Astrocyte (in vitro differentiated cells and primary cell): ENCODE measurements at regions not wholly inside any gene's neighbourhood (a gene's known extent, or its start where the extent isn't known, plus 50 kb on each side); places are given as distances from the start of the nearest gene placed in this dataset.

ENCODE experiments used
- DNase-seq: peaks from one replicate; pipeline ENCODE4 v3.0.0-alpha.2; 2010; ENCODE audit warnings: low read depth
- FAIRE-seq: peaks from 2 replicates; lab custom pipeline; 2011; peaks lifted over from hg19 to GRCh38; lab: Jason Lieb, UNC
- H2AFZ ChIP-seq: 2 replicates; pipeline ENCODE4 v1.6.0; 2012; ENCODE audit warnings: low read depth, low read length, inconsistent platforms
- H3K27ac ChIP-seq: 2 replicates; pipeline ENCODE4 v1.5.1; 2011; ENCODE audit warnings: low read depth, low read length, inconsistent platforms
- H3K27me3 ChIP-seq: 2 replicates; pipeline ENCODE4 v1.6.0; 2011; ENCODE audit warnings: low read length, inconsistent platforms; ENCODE audit not compliant: insufficient read depth
- H3K36me3 ChIP-seq: 2 replicates; pipeline ENCODE4 v1.5.1; 2011; ENCODE audit warnings: low read length, inconsistent platforms; ENCODE audit not compliant: insufficient read depth
- H3K4me1 ChIP-seq: 2 replicates; pipeline ENCODE4 v1.5.1; 2011; ENCODE audit warnings: low read length, inconsistent platforms; ENCODE audit not compliant: insufficient read depth
- H3K4me2 ChIP-seq: 2 replicates; pipeline ENCODE4 v1.6.0; 2012; ENCODE audit warnings: low read length, inconsistent platforms
- H3K4me3 ChIP-seq: 2 replicates; pipeline ENCODE4 v1.5.1; 2011; ENCODE audit warnings: low read depth, mild to moderate bottlenecking, low read length, inconsistent platforms; ENCODE audit not compliant: insufficient read depth
- H3K79me2 ChIP-seq: 2 replicates; pipeline ENCODE4 v1.6.0; 2012; ENCODE audit warnings: mild to moderate bottlenecking, low read length, inconsistent platforms; ENCODE audit not compliant: insufficient read depth
- H3K9ac ChIP-seq: 2 replicates; pipeline ENCODE4 v1.6.0; 2012; ENCODE audit warnings: mild to moderate bottlenecking, low read length, inconsistent platforms
- H3K9me3 ChIP-seq: 2 replicates; pipeline ENCODE4 v1.5.1; 2012; ENCODE audit warnings: low read depth, mild to moderate bottlenecking, low read length, inconsistent platforms; ENCODE audit not compliant: insufficient read depth
- H4K20me1 ChIP-seq: 2 replicates; pipeline ENCODE4 v1.6.0; 2012; ENCODE audit warnings: low read length, inconsistent platforms; ENCODE audit not compliant: insufficient read depth
- H3K27ac Mint-ChIP-seq: one replicate; pipeline ENCODE4 v1.8.0; 2021; ENCODE audit warnings: mild to moderate bottlenecking, mixed read lengths; ENCODE audit not compliant: unreplicated experiment
- H3K27me3 Mint-ChIP-seq: one replicate; pipeline ENCODE4 v1.8.0; 2021; ENCODE audit warnings: low read depth, mixed read lengths; ENCODE audit not compliant: unreplicated experiment
- H3K36me3 Mint-ChIP-seq: one replicate; pipeline ENCODE4 v1.8.0; 2021; ENCODE audit warnings: low read depth, mixed read lengths; ENCODE audit not compliant: unreplicated experiment
- H3K4me1 Mint-ChIP-seq: one replicate; pipeline ENCODE4 v1.8.0; 2021; ENCODE audit warnings: low read depth, mixed read lengths; ENCODE audit not compliant: unreplicated experiment
- H3K4me3 Mint-ChIP-seq: one replicate; pipeline ENCODE4 v1.8.0; 2021; ENCODE audit warnings: mild to moderate bottlenecking, moderate library complexity, mixed read lengths; ENCODE audit not compliant: unreplicated experiment
- H3K9me3 Mint-ChIP-seq: one replicate; pipeline ENCODE4 v1.8.0; 2021; ENCODE audit warnings: mild to moderate bottlenecking, mixed read lengths; ENCODE audit not compliant: unreplicated experiment
- CTCF ChIP-seq: IDR thresholded peaks from 2 replicates; pipeline ENCODE4 v1.5.1; 2011; ENCODE audit warnings: low read depth, mild to moderate bottlenecking, inconsistent platforms, low read length, moderate library complexity; ENCODE audit not compliant: insufficient read depth
- EZH2 ChIP-seq: IDR thresholded peaks from 2 replicates; pipeline ENCODE4 v1.6.1; 2012; ENCODE audit warnings: mild to moderate bottlenecking, low read length, inconsistent platforms; ENCODE audit not compliant: insufficient read depth

- Histone ChIP-seq H4K20me1 (no peaks in the 10 kb centered on the region), H3K79me2 (no peaks in the 10 kb centered on the region), H3K27ac (no peak overlapping the region), H3K9ac (no peak overlapping the region), H3K4me1 (peaks cover 17% of the 10 kb centered on the region), H2AFZ (no peak overlapping the region), H3K9me3 (no peaks in the 10 kb centered on the region), H3K4me2 (peak overlapping the region; percentile 61), H3K4me3 (no peak overlapping the region), H3K36me3 (no peaks in the 10 kb centered on the region), H3K27me3 (peaks cover 2% of the 10 kb centered on the region)
- H3K27ac Mint-ChIP-seq: no peak overlapping the region
- no peak overlapping the region for H3K4me3 Mint-ChIP-seq
- no peaks in the 10 kb centered on the region for H3K36me3 Mint-ChIP-seq
- FAIRE-seq (no peak), DNase-seq (no peak)
- peaks cover 37% of the 10 kb centered on the region for H3K4me1 Mint-ChIP-seq
- H3K9me3 Mint-ChIP-seq: no peaks in the 10 kb centered on the region
- TF ChIP-seq CTCF (no peak), EZH2 (no peak)
- peaks cover 15% of the 10 kb centered on the region for H3K27me3 Mint-ChIP-seq
Measured at GRCh38 chr1:117685936-117686806, 80.3 kb downstream of the TENT5C start.

GRCh38 chr1:117686907-117687306, 81.1 kb downstream of the TENT5C start:
- Histone ChIP-seq H3K27me3 (peaks cover 2% of the 10 kb centered on the region), H3K4me1 (peaks cover 17% of the 10 kb centered on the region), H3K4me2 (peak overlapping the region; percentile 61), H2AFZ (no peak overlapping the region), H3K36me3 (no peaks in the 10 kb centered on the region), H3K9me3 (no peaks in the 10 kb centered on the region), H3K4me3 (no peak overlapping the region), H3K9ac (no peak overlapping the region), H3K79me2 (no peaks in the 10 kb centered on the region), H4K20me1 (no peaks in the 10 kb centered on the region), H3K27ac (no peak overlapping the region)
- peak; percentile 53 for DNase-seq
- Mint-ChIP-seq H3K27me3 (peaks cover 13% of the 10 kb centered on the region), H3K27ac (no peak overlapping the region), H3K4me1 (peaks cover 35% of the 10 kb centered on the region), H3K4me3 (no peak overlapping the region), H3K9me3 (no peaks in the 10 kb centered on the region), H3K36me3 (no peaks in the 10 kb centered on the region)
- no peak for FAIRE-seq
- TF ChIP-seq CTCF (no peak), EZH2 (no peak)
